Transverse colon (tissue), 4 donors: ENCODE measurements at regions not wholly inside any gene's neighbourhood (a gene's known extent, or its start where the extent isn't known, plus 50 kb on each side); places are given as distances from the start of the nearest gene placed in this dataset.

ENCODE experiments used
- DNase-seq: peaks from one replicate; pipeline ENCODE4 v3.0.0-alpha.2; 2019
- H3K27ac ChIP-seq, 4 donors: fragments of 200-600 bp; sonication (generic); 2 replicates each; pipeline ENCODE4 v1.5.1; 2016 to 2018; ENCODE audit warnings: inconsistent platforms in 4 of 4
- H3K27me3 ChIP-seq: fragments of 200-600 bp; sonication (generic); 2 replicates; pipeline ENCODE4 v1.5.1; 2017; ENCODE audit warnings: inconsistent platforms
- H3K36me3 ChIP-seq, 4 donors: fragments of 200-600 bp; sonication (generic); 2 replicates each; pipeline ENCODE4 v1.5.1; 2017 to 2019; ENCODE audit warnings: inconsistent platforms in 4 of 4
- H3K4me1 ChIP-seq, 4 donors: fragments of 200-600 bp; sonication (generic); 2 replicates each; pipeline ENCODE4 v1.5.1; 2017 to 2020; ENCODE audit warnings: inconsistent platforms in 4 of 4
- H3K4me3 ChIP-seq, 4 donors: fragments of 200-600 bp; sonication (generic); 1 replicate in 1 of 4; 2 replicates in 3 of 4; pipeline versions ENCODE4 v1.5.1 to v1.6.1; 2017 to 2019; ENCODE audit warnings: inconsistent platforms in 4 of 4
- H3K9me3 ChIP-seq, 2 donors: fragments of 200-600 bp; sonication (generic); 2 replicates each; pipeline ENCODE4 v1.5.1; 2017 to 2019; ENCODE audit warnings: inconsistent platforms in 2 of 2
- CTCF ChIP-seq, 5 experiments: fragments of 200-600 bp in 3 of 5; fragments of 450-650 bp in 2 of 5; sonication (generic) in 3 of 5; IDR thresholded peaks; 1 replicate in 2 of 5; 2 replicates in 3 of 5; pipeline ENCODE4 v1.5.1; 2016 to 2017; ENCODE audit warnings: antibody characterized with exemption in 5 of 5, inconsistent platforms in 3 of 5, mild to moderate bottlenecking in 2 of 5, moderate library complexity in 1 of 5
- EP300 ChIP-seq: sonication (generic); formaldehyde crosslinking; IDR thresholded peaks from one replicate; pipeline ENCODE4 v1.6.1; 2017; ENCODE audit warnings: antibody characterized with exemption, low read depth
- POLR2A ChIP-seq: fragments of 450-650 bp; IDR thresholded peaks from one replicate; pipeline ENCODE4 v1.6.1; 2016; ENCODE audit warnings: antibody characterized with exemption, mild to moderate bottlenecking, moderate library complexity
- POLR2AphosphoS5 ChIP-seq, 3 donors: sonication (generic); formaldehyde crosslinking; IDR thresholded peaks; one replicate each; pipeline ENCODE4 v1.6.1; 2016; ENCODE audit warnings: antibody characterized with exemption in 3 of 3
- WGBS, 2 donors: methylation state at CpG; one replicate each; pipeline ENCODE4 v1.1.5; 2018; ENCODE audit warnings: low coverage in 1 of 2; 5-methylcytosine and 5-hydroxymethylcytosine counted together
- in situ Hi-C, 4 donors: fragments of 200-750 bp; cut with MboI; loops; one replicate each; pipeline versions ENCODE4 v1.15.0 to v1.15.1; 2017; ENCODE audit warnings: low sequenced_read_pairs in 3 of 4, low pct_ligation_motif_present in 1 of 4, low pct_unique_long_range_greater_than_20kb in 1 of 4
- intact Hi-C: fragments of 100-400 bp; cut with DNase I; formaldehyde crosslinking; loops from one replicate; pipeline ENCODE4 v1.15.1; 2023; ENCODE audit warnings: low total_unique reads

- H3K4me3 ChIP-seq, result no peak overlapping the region
- no peaks in the 10 kb centered on the region for H3K36me3 ChIP-seq
- in situ Hi-C loops (no loop called here), intact Hi-C loops (no loop called here)
- H3K4me1 ChIP-seq, result no peaks in the 10 kb centered on the region
- 79 to 83% methylated on average over 3 of the region's 3 CpGs for WGBS, 2 donors
- no peak for TF ChIP-seq EP300
- TF ChIP-seq POLR2AphosphoS5 (IDR thresholded peaks at IDR 0.05), result no peak
- H3K27ac ChIP-seq, result no peak overlapping the region
- no peaks in the 10 kb centered on the region for H3K9me3 ChIP-seq
- no peak for DNase-seq
- no peaks in the 10 kb centered on the region for H3K27me3 ChIP-seq
These were observed 152.8 kb upstream of the PRLR start for GRCh38 chr5:35383041-35383440.

GRCh38 chr5:35377653-35378052 lies 147.4 kb upstream of the PRLR start:
- TF ChIP-seq POLR2A, result no peak
- TF ChIP-seq POLR2AphosphoS5 (IDR thresholded peaks at IDR 0.05), result no peak
- TF ChIP-seq EP300, result no peak
- TF ChIP-seq CTCF (IDR thresholded peaks at IDR 0.05), result no peak
- no peak overlapping the region for H3K27ac ChIP-seq
- DNase-seq, result no peak
- in situ Hi-C loops (no loop called here), intact Hi-C loops (no loop called here)
- H3K36me3 ChIP-seq, result no peaks in the 10 kb centered on the region
- H3K4me3 ChIP-seq, result no peak overlapping the region
- 67 to 78% methylated on average over 4 of the region's 4 CpGs for WGBS, 2 donors
- H3K27me3 ChIP-seq, result no peaks in the 10 kb centered on the region
- H3K9me3 ChIP-seq, result no peaks in the 10 kb centered on the region
- peaks cover 0 to 9% (median 0%) of the 10 kb centered on the region in 4 donors for H3K4me1 ChIP-seq

- Histone ChIP-seq H3K4me3 (no peak overlapping the region), H3K9me3 (no peaks in the 10 kb centered on the region), H3K27ac (no peak overlapping the region), H3K27me3 (no peaks in the 10 kb centered on the region), H3K36me3 (no peaks in the 10 kb centered on the region), H3K4me1 (peaks cover 0 to 24% (median 6%) of the 10 kb centered on the region in 4 donors)
- no peak for DNase-seq
- no peak for TF ChIP-seq POLR2AphosphoS5 (IDR thresholded peaks at IDR 0.05)
- TF ChIP-seq CTCF (IDR thresholded peaks at IDR 0.05), result no peak
- no peak for TF ChIP-seq POLR2A
- no peak for TF ChIP-seq EP300
- in situ Hi-C loops, result no loop called here
- intact Hi-C loops, result no loop called here
These were observed 144.3 kb upstream of the PRLR start for GRCh38 chr5:35374584-35374983.

GRCh38 chr5:35373249-35373648 lies 143.0 kb upstream of the PRLR start:
- WGBS, 2 donors, result 56 to 74% methylated on average over 3 of the region's 3 CpGs

More at GRCh38 chr5:35373249-35373648, 143.0 kb upstream of the PRLR start:
- H3K9me3 ChIP-seq, result no peaks in the 10 kb centered on the region
- no peaks in the 10 kb centered on the region for H3K36me3 ChIP-seq
- H3K27me3 ChIP-seq, result no peaks in the 10 kb centered on the region
- no peak for TF ChIP-seq POLR2AphosphoS5 (IDR thresholded peaks at IDR 0.05)
- no peak for TF ChIP-seq CTCF (IDR thresholded peaks at IDR 0.05)
- TF ChIP-seq POLR2A, result no peak
- no peak for TF ChIP-seq EP300
- peaks cover 0 to 24% (median 6%) of the 10 kb centered on the region in 4 donors for H3K4me1 ChIP-seq
- peak overlapping the region in 3 of 4 donors; percentile 36 to 74 (median 71) for H3K27ac ChIP-seq
- in situ Hi-C loops (no loop called here), intact Hi-C loops (no loop called here)
- no peak overlapping the region for H3K4me3 ChIP-seq
- peak; percentile 17 for DNase-seq
